ENCODE measurements at regions not wholly inside any gene's neighbourhood (a gene's known extent, or its start where the extent isn't known, plus 50 kb on each side); places are given as distances from the start of the nearest gene placed in this dataset.

- H3K4me1 Mint-ChIP-seq = no peaks in the 10 kb centered on the region
- no peak overlapping the region for H3K4me3 Mint-ChIP-seq
- H3K27ac Mint-ChIP-seq = no peak overlapping the region
- ATAC-seq (replicated peaks) (no peak), DNase-seq (no peak)
- H3K27me3 Mint-ChIP-seq = no peaks in the 10 kb centered on the region
- no peaks in the 10 kb centered on the region for H3K9me3 Mint-ChIP-seq
- no peaks in the 10 kb centered on the region for H3K36me3 Mint-ChIP-seq
These were observed 125.4 kb upstream of the CCDC28A start for GRCh38 chr6:138648127-138648526.

GRCh38 chr6:138651491-138651890 is 122.1 kb upstream of the CCDC28A start:
- no peak overlapping the region for H3K27ac Mint-ChIP-seq
- no peaks in the 10 kb centered on the region for H3K36me3 Mint-ChIP-seq
- H3K4me1 Mint-ChIP-seq = peaks cover 9 to 17% of the 10 kb centered on the region in 2 donors
- H3K4me3 Mint-ChIP-seq = no peak overlapping the region
- no peak for DNase-seq
- H3K27me3 Mint-ChIP-seq = no peaks in the 10 kb centered on the region
- no peaks in the 10 kb centered on the region for H3K9me3 Mint-ChIP-seq
- no peak for ATAC-seq (replicated peaks)

- H3K9me3 Mint-ChIP-seq = no peaks in the 10 kb centered on the region
- H3K4me1 Mint-ChIP-seq = peaks cover 9 to 17% of the 10 kb centered on the region in 2 donors
- H3K27me3 Mint-ChIP-seq = no peaks in the 10 kb centered on the region
- DNase-seq (no peak), ATAC-seq (replicated peaks) (no peak)
- no peak overlapping the region for H3K27ac Mint-ChIP-seq
- no peak overlapping the region for H3K4me3 Mint-ChIP-seq
- H3K36me3 Mint-ChIP-seq = no peaks in the 10 kb centered on the region
These were observed 120.7 kb upstream of the CCDC28A start for GRCh38 chr6:138652824-138653223.

- no peak for ATAC-seq (replicated peaks)
- Mint-ChIP-seq H3K27me3 (no peaks in the 10 kb centered on the region), H3K27ac (no peak overlapping the region), H3K4me1 (peaks cover 9 to 17% of the 10 kb centered on the region in 2 donors), H3K36me3 (no peaks in the 10 kb centered on the region), H3K9me3 (no peaks in the 10 kb centered on the region), H3K4me3 (no peak overlapping the region)
- DNase-seq = no peak
These were observed 120.1 kb upstream of the CCDC28A start for GRCh38 chr6:138653435-138653834.

GRCh38 chr6:138654715-138655634 is 118.6 kb upstream of the CCDC28A start:
- no peaks in the 10 kb centered on the region for H3K36me3 Mint-ChIP-seq
- ATAC-seq (replicated peaks) = peak; percentile 97 to 99
- no peaks in the 10 kb centered on the region for H3K27me3 Mint-ChIP-seq
- DNase-seq = peak; percentile 6
- peak overlapping the region; percentile 16 for H3K27ac Mint-ChIP-seq
- no peaks in the 10 kb centered on the region for H3K9me3 Mint-ChIP-seq
- H3K4me1 Mint-ChIP-seq = peaks cover 11 to 20% of the 10 kb centered on the region in 2 donors
- H3K4me3 Mint-ChIP-seq = no peak overlapping the region

- Mint-ChIP-seq H3K27ac (no peak overlapping the region), H3K36me3 (no peaks in the 10 kb centered on the region), H3K27me3 (no peaks in the 10 kb centered on the region), H3K9me3 (no peaks in the 10 kb centered on the region), H3K4me1 (peaks cover 11 to 22% of the 10 kb centered on the region in 2 donors), H3K4me3 (no peak overlapping the region)
- no peak for DNase-seq
- no peak for ATAC-seq (replicated peaks)
These were observed 117.7 kb upstream of the CCDC28A start for GRCh38 chr6:138655828-138656227.

GRCh38 chr6:138656364-138657064 is 117.1 kb upstream of the CCDC28A start:
- ATAC-seq (replicated peaks) (no peak), DNase-seq (no peak)
- H3K27ac Mint-ChIP-seq = no peak overlapping the region
- no peak overlapping the region for H3K4me3 Mint-ChIP-seq
- H3K27me3 Mint-ChIP-seq = no peaks in the 10 kb centered on the region
- H3K9me3 Mint-ChIP-seq = no peaks in the 10 kb centered on the region
- H3K36me3 Mint-ChIP-seq = no peaks in the 10 kb centered on the region
- peaks cover 11 to 22% of the 10 kb centered on the region in 2 donors for H3K4me1 Mint-ChIP-seq

- ATAC-seq (replicated peaks) (no peak), DNase-seq (no peak)
- Mint-ChIP-seq H3K9me3 (no peaks in the 10 kb centered on the region), H3K4me3 (no peak overlapping the region), H3K27ac (no peak overlapping the region), H3K27me3 (no peaks in the 10 kb centered on the region), H3K4me1 (peaks cover 11 to 22% of the 10 kb centered on the region in 2 donors), H3K36me3 (no peaks in the 10 kb centered on the region)
These were observed 116.5 kb upstream of the CCDC28A start for GRCh38 chr6:138657065-138657425.

GRCh38 chr6:138659998-138660397 is 113.6 kb upstream of the CCDC28A start:
- no peak overlapping the region for H3K27ac Mint-ChIP-seq
- peaks cover 4 to 10% of the 10 kb centered on the region in 2 donors for H3K4me1 Mint-ChIP-seq
- DNase-seq (no peak), ATAC-seq (replicated peaks) (no peak)
- H3K4me3 Mint-ChIP-seq = no peak overlapping the region
- no peaks in the 10 kb centered on the region for H3K27me3 Mint-ChIP-seq
- no peaks in the 10 kb centered on the region for H3K36me3 Mint-ChIP-seq
- no peaks in the 10 kb centered on the region for H3K9me3 Mint-ChIP-seq

GRCh38 chr6:138662471-138662870 is 111.1 kb upstream of the CCDC28A start:
- Mint-ChIP-seq H3K9me3 (no peaks in the 10 kb centered on the region), H3K4me1 (peaks cover 4 to 9% of the 10 kb centered on the region in 2 donors), H3K27me3 (no peaks in the 10 kb centered on the region), H3K4me3 (no peak overlapping the region), H3K36me3 (no peaks in the 10 kb centered on the region), H3K27ac (no peak overlapping the region)
- ATAC-seq (replicated peaks) (no peak), DNase-seq (no peak)

GRCh38 chr6:138663892-138664291 is 109.7 kb upstream of the CCDC28A start:
- Mint-ChIP-seq H3K27ac (no peak overlapping the region), H3K27me3 (no peaks in the 10 kb centered on the region), H3K36me3 (no peaks in the 10 kb centered on the region), H3K9me3 (no peaks in the 10 kb centered on the region), H3K4me3 (no peak overlapping the region), H3K4me1 (peaks cover 6 to 13% of the 10 kb centered on the region in 2 donors)
- no peak for DNase-seq
- no peak for ATAC-seq (replicated peaks)

- no peaks in the 10 kb centered on the region for H3K27me3 Mint-ChIP-seq
- no peak overlapping the region for H3K27ac Mint-ChIP-seq
- peaks cover 6 to 12% of the 10 kb centered on the region in 2 donors for H3K4me1 Mint-ChIP-seq
These were observed 108.8 kb upstream of the CCDC28A start for GRCh38 chr6:138664745-138665144.

GRCh38 chr6:138666636-138667035 is 106.9 kb upstream of the CCDC28A start:
- no peaks in the 10 kb centered on the region for H3K9me3 Mint-ChIP-seq
- no peak overlapping the region for H3K27ac Mint-ChIP-seq
- no peaks in the 10 kb centered on the region for H3K36me3 Mint-ChIP-seq
- H3K4me3 Mint-ChIP-seq = no peak overlapping the region
- ATAC-seq (replicated peaks) (no peak), DNase-seq (no peak)
- H3K27me3 Mint-ChIP-seq = no peaks in the 10 kb centered on the region
- peaks cover 4 to 8% of the 10 kb centered on the region in 2 donors for H3K4me1 Mint-ChIP-seq

More at GRCh38 chr6:138664745-138665144, 108.8 kb upstream of the CCDC28A start:
- no peak overlapping the region for H3K4me3 Mint-ChIP-seq
- DNase-seq (no peak), ATAC-seq (replicated peaks) (no peak)
- H3K9me3 Mint-ChIP-seq = no peaks in the 10 kb centered on the region
- no peaks in the 10 kb centered on the region for H3K36me3 Mint-ChIP-seq

- Mint-ChIP-seq H3K36me3 (no peaks in the 10 kb centered on the region), H3K4me3 (no peak overlapping the region), H3K9me3 (no peaks in the 10 kb centered on the region), H3K4me1 (peaks cover 4 to 8% of the 10 kb centered on the region in 2 donors), H3K27me3 (no peaks in the 10 kb centered on the region), H3K27ac (no peak overlapping the region)
- ATAC-seq (replicated peaks) = peak in 1 of 2 donors; percentile 34
- DNase-seq = no peak
These were observed 106.2 kb upstream of the CCDC28A start for GRCh38 chr6:138667408-138667807.

- no peaks in the 10 kb centered on the region for H3K9me3 Mint-ChIP-seq
- peaks cover 4 to 8% of the 10 kb centered on the region in 2 donors for H3K4me1 Mint-ChIP-seq
- no peak for DNase-seq
- H3K27ac Mint-ChIP-seq = no peak overlapping the region
- no peak overlapping the region for H3K4me3 Mint-ChIP-seq
- no peaks in the 10 kb centered on the region for H3K27me3 Mint-ChIP-seq
- ATAC-seq (replicated peaks) = no peak
- no peaks in the 10 kb centered on the region for H3K36me3 Mint-ChIP-seq
These were observed 102.2 kb upstream of the CCDC28A start for GRCh38 chr6:138671351-138671750.

All from stimulated activated naive B cell treated with anti-CD40 and anti-IgM and Interleukin-4, amounts not matched to agents 10 μg/mL and 1 μg/mL and 100 μg/mL, for 72 hours (primary cell).